Common myeloid progenitor, CD34-positive (primary cell): ENCODE measurements at regions not wholly inside any gene's neighbourhood (a gene's known extent, or its start where the extent isn't known, plus 50 kb on each side); places are given as distances from the start of the nearest gene placed in this dataset.

ENCODE experiments used
- CTCF ChIA-PET: fragments of 350-600 bp; sonication (Branson Sonifier 250); formaldehyde crosslinking; loops from one replicate; lab custom pipeline; 2021; ENCODE audit warnings: antibody characterized with exemption; lab: Charles Lee
- POLR2A ChIA-PET: fragments of 350-600 bp; sonication (Branson Sonifier 250); formaldehyde crosslinking; loops from one replicate; lab custom pipeline; 2021; ENCODE audit warnings: antibody characterized with exemption; lab: Charles Lee
- DNase-seq, 3 donors: peaks; one replicate each; pipeline versions ENCODE4 v3.0.0 to v3.0.0-alpha.2; 2013
- H3K27ac ChIP-seq, 2 experiments: 1 replicate in 1 of 2; 2 replicates in 1 of 2; pipeline ENCODE4 v1.7.0; 2013; ENCODE audit warnings: inconsistent platforms in 2 of 2, low read length in 2 of 2, mild to moderate bottlenecking in 2 of 2, low read depth in 1 of 2, moderate library complexity in 1 of 2; ENCODE audit not compliant: severe bottlenecking in 2 of 2, insufficient read depth in 1 of 2, poor library complexity in 1 of 2
- H3K27me3 ChIP-seq, 5 experiments: replicated peaks in 2 of 5; 1 replicate in 3 of 5; 2 replicates in 2 of 5; pipeline versions ENCODE4 v1.6.1 to v1.7.0; 2013; ENCODE audit warnings: low read length in 4 of 5, mild to moderate bottlenecking in 2 of 5, moderate library complexity in 2 of 5, inconsistent platforms in 1 of 5; ENCODE audit not compliant: insufficient read depth in 5 of 5, control insufficient read depth in 4 of 5
- H3K36me3 ChIP-seq, 4 experiments: 1 replicate in 2 of 4; 2 replicates in 2 of 4; pipeline versions ENCODE4 v1.6.1 to v1.7.0; 2013; ENCODE audit warnings: low read length in 3 of 4, control low read depth in 1 of 4, mild to moderate bottlenecking in 1 of 4; ENCODE audit not compliant: control insufficient read depth in 4 of 4, insufficient read depth in 4 of 4
- H3K4me1 ChIP-seq, 4 experiments: 1 replicate in 3 of 4; 2 replicates in 1 of 4; pipeline versions ENCODE4 v1.6.1 to v1.7.1; 2013; ENCODE audit warnings: low read length in 3 of 4, mild to moderate bottlenecking in 3 of 4, control low read depth in 1 of 4, inconsistent platforms in 1 of 4, moderate library complexity in 1 of 4; ENCODE audit not compliant: control insufficient read depth in 4 of 4, insufficient read depth in 4 of 4; ENCODE audit errors: control extremely low read depth in 1 of 4
- H3K4me3 ChIP-seq, 7 experiments: 1 replicate in 4 of 7; 2 replicates in 3 of 7; pipeline versions ENCODE4 v1.5.1 to v1.7.0; 2013; ENCODE audit warnings: mild to moderate bottlenecking in 7 of 7, low read length in 6 of 7, moderate library complexity in 6 of 7, inconsistent platforms in 2 of 7, low read depth in 2 of 7, control low read depth in 1 of 7; ENCODE audit not compliant: insufficient read depth in 4 of 7, control insufficient read depth in 1 of 7; ENCODE audit errors: extremely low read depth in 1 of 7
- H3K9me3 ChIP-seq, 5 experiments: 1 replicate in 4 of 5; 2 replicates in 1 of 5; pipeline versions ENCODE4 v1.6.1 to v1.7.1; 2013; ENCODE audit warnings: low read length in 4 of 5, mild to moderate bottlenecking in 2 of 5, inconsistent platforms in 1 of 5, low read depth in 1 of 5, moderate library complexity in 1 of 5; ENCODE audit not compliant: control insufficient read depth in 4 of 5, insufficient read depth in 2 of 5; ENCODE audit errors: control extremely low read depth in 1 of 5
- WGBS: methylation state at CpG from one replicate; pipeline ENCODE4 v1.1.5; 2013; ENCODE audit not compliant: insufficient coverage; 5-methylcytosine and 5-hydroxymethylcytosine counted together

- Histone ChIP-seq H3K36me3 (no peaks in the 10 kb centered on the region), H3K4me1 (no peaks in the 10 kb centered on the region), H3K4me3 (no peak overlapping the region), H3K9me3 (no peaks in the 10 kb centered on the region), H3K27me3 (no peaks in the 10 kb centered on the region), H3K27ac (no peak overlapping the region)
- POLR2A ChIA-PET: interaction anchor here (0.6 kb wide), 1 partner anchor 10 kb away, joined by 3 read pairs; no protein-coding TSS in a partner anchor
- DNase-seq: no peak
- CTCF ChIA-PET: no interaction called here
Observed at GRCh38 chr9:79925326-79925725, 353.6 kb downstream of the TLE4 start.

- CTCF ChIA-PET: no interaction called here
- H3K27me3 ChIP-seq: no peaks in the 10 kb centered on the region
- H3K4me3 ChIP-seq: no peak overlapping the region
- no peak overlapping the region for H3K27ac ChIP-seq
- no peaks in the 10 kb centered on the region for H3K36me3 ChIP-seq
- WGBS: 0% methylated on average over 1 of the region's 2 CpGs
- DNase-seq: no peak
- H3K9me3 ChIP-seq: no peaks in the 10 kb centered on the region
- POLR2A ChIA-PET: no interaction called here
- H3K4me1 ChIP-seq: no peaks in the 10 kb centered on the region
Observed at GRCh38 chr9:79924836-79925235, 353.1 kb downstream of the TLE4 start.

GRCh38 chr9:79917421-79917820 lies 345.7 kb downstream of the TLE4 start:
- Histone ChIP-seq H3K36me3 (no peaks in the 10 kb centered on the region), H3K27ac (no peak overlapping the region), H3K4me1 (no peaks in the 10 kb centered on the region), H3K9me3 (no peaks in the 10 kb centered on the region), H3K4me3 (no peak overlapping the region), H3K27me3 (no peaks in the 10 kb centered on the region)
- 100% methylated on average over 4 of the region's 4 CpGs for WGBS
- CTCF ChIA-PET: no interaction called here
- POLR2A ChIA-PET: no interaction called here
- no peak for DNase-seq

- Histone ChIP-seq H3K27me3 (no peaks in the 10 kb centered on the region), H3K36me3 (no peaks in the 10 kb centered on the region), H3K4me1 (no peaks in the 10 kb centered on the region), H3K27ac (no peak overlapping the region), H3K4me3 (no peak overlapping the region), H3K9me3 (no peaks in the 10 kb centered on the region)
- 100% methylated on average over 3 of the region's 4 CpGs for WGBS
- ChIA-PET CTCF (no interaction called here), POLR2A (no interaction called here)
- DNase-seq: no peak
Observed at GRCh38 chr9:79913867-79914266, 342.1 kb downstream of the TLE4 start.

- CTCF ChIA-PET: no interaction called here
- DNase-seq: no peak
Observed at GRCh38 chr9:79912318-79913070, 340.7 kb downstream of the TLE4 start.

GRCh38 chr9:79911724-79912123 lies 340.0 kb downstream of the TLE4 start:
- ChIA-PET POLR2A (no interaction called here), CTCF (interaction anchor here (1.0 kb wide), 1 partner anchor 9 kb away, joined by 3 read pairs; no protein-coding TSS in a partner anchor)
- no peaks in the 10 kb centered on the region for H3K36me3 ChIP-seq
- no peak for DNase-seq
- H3K27me3 ChIP-seq: no peaks in the 10 kb centered on the region
- no peaks in the 10 kb centered on the region for H3K9me3 ChIP-seq
- H3K27ac ChIP-seq: no peak overlapping the region
- 93% methylated on average over 16 of the region's 19 CpGs for WGBS
- no peak overlapping the region for H3K4me3 ChIP-seq
- no peaks in the 10 kb centered on the region for H3K4me1 ChIP-seq

More at GRCh38 chr9:79912318-79913070, 340.7 kb downstream of the TLE4 start:
- Histone ChIP-seq H3K36me3 (no peaks in the 10 kb centered on the region), H3K27ac (no peak overlapping the region), H3K4me3 (no peak overlapping the region), H3K27me3 (no peaks in the 10 kb centered on the region), H3K4me1 (no peaks in the 10 kb centered on the region), H3K9me3 (no peaks in the 10 kb centered on the region)
- WGBS: no CpG with 5 or more reads among the region's 2 CpGs
- POLR2A ChIA-PET: no interaction called here

- Histone ChIP-seq H3K4me1 (no peaks in the 10 kb centered on the region), H3K36me3 (no peaks in the 10 kb centered on the region), H3K9me3 (no peaks in the 10 kb centered on the region), H3K4me3 (no peak overlapping the region), H3K27ac (no peak overlapping the region), H3K27me3 (no peaks in the 10 kb centered on the region)
- CTCF ChIA-PET: interaction anchor here (0.7 kb wide), 1 partner anchor 8 kb away, joined by 3 read pairs; no protein-coding TSS in a partner anchor
- no peak for DNase-seq
- POLR2A ChIA-PET: no interaction called here
- 100% methylated on average over 2 of the region's 7 CpGs for WGBS
Observed at GRCh38 chr9:79902825-79903600, 331.2 kb downstream of the TLE4 start.
